HG03045 (cell line): ENCODE measurements at regions not wholly inside any gene's neighbourhood (a gene's known extent, or its start where the extent isn't known, plus 50 kb on each side); places are given as distances from the start of the nearest gene placed in this dataset.

Experiments
- ATAC-seq: cut with Tn5 transposase; IDR thresholded peaks from one replicate; pipeline ENCODE4 v1.9.1; 2021; ENCODE audit warnings: mild to moderate bottlenecking, moderate library complexity; ENCODE audit not compliant: unreplicated experiment

DNA sequence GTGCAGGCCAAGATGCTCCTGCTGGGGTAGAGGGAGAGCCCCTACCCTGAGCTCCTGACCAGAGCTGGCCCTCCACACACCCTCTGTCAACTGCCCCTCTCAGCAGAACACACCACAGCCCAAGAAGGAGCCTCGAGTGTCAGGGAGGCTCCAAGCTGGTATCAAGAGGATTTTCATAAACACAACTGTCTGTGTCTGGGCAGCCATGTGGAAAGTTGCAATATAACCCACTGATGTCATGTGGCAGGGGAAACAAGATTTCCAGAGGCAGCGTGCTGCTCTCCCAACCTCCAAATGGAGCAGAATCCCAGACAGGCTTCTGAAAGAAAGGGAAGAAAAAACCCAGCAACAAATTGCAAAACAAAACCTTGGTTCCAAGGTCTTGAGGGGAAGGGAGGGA, 569.9 kb downstream of the BUD13 start:
- ATAC-seq: no peak

DNA sequence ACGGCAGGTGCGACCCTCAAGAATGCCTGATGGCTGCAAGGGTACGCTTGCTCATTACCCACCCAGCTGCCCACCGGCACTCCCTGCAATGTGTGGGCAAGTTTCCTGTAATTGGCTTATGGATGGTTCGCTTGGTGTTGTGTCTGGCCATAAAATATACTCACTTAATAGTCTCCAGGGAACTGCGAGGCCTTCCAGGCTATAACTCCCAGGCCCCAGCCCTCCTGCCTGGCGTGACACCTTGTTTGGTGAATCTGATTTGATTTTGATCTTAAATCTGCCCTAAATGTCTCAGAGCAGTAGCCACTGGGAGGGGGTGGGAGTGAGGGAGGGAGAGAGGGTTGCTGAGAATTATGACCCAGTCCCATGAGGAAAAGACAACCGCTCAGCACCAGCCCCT, 572.2 kb downstream of the BUD13 start:
- ATAC-seq: no peak

DNA sequence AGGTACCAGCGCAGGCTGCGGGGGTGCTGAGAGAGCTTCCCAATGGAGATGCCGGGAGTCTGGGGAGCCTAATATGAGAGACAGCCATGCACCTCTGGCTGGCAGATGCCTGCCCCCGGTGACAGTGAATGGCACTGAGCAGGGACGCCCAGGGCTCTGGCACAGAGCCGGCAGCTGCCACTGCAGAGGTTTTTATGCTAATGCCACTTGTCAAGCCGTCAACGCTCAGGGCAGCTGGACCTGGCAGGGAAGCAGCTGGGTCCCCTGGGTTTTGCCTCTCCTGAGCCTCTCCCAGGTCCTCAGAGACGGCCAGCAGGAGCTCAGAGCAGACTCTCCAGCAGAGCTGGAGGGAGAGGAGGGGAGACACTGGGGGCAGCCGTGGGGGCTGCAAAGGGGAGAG, 573.6 kb downstream of the BUD13 start:
- ATAC-seq: no peak

- no peak for ATAC-seq
These were observed 578.5 kb downstream of the BUD13 start for GRCh38 chr11:116194156-116194904.

DNA sequence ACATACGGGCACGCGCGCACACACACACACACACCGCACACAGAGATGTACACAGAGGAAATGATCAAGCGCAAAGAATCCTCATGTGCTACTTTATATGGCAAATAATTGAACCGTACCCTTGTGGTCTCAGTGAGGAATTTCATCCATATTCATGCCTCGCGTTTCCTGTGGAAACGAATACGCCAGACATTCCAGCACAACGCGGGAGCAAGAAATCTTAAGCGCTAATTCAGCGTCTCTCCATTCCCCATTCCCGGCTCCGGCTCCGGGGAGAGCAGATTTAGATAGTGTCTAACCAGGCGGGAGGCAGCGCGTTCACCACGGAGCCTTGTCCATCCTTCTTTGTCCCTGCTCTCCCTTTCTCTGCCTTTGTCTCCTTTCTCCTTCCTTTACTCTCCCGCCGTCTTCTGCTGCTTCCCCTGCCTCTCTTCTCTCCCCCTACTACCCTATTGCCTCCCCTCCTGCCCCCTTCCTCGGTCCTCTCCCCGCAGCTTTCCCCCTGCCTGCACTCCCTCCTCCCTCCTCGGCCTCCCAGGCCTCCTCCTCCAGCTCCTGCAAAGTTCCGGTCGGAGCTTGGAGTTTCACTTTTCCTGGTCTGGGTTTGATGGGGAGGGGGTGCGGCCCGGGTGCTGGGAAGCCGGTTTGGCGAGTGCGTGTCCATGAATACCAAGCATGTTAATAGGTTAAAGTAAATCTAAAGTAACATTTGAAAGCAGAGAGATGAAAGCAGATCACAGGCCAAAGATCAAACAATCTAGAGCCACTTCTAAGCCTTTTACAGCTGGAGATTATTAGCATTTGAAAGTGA, 579.3 kb downstream of the BUD13 start:
- ATAC-seq: no peak

- no peak for ATAC-seq
These were observed 580.1 kb downstream of the BUD13 start for GRCh38 chr11:116192509-116193210.

DNA sequence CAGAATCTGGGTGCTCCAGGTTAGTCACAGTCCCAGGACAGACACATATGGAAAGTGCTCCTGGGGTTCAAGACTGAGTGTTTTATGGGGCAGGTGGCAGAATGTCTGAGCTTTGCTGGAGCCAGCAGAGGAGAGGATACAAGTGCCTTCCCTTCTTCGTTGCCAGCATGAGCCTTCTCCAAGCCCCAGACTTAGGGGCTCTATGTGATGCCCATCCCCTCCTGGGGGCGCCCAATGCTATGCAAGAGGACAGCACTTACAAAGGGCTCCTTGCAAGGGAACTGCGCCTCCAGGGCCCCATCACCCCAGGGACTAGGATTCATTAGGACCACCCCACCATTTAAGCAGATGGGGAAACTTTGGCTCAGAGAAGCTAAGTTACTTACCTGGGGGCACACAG, 581.9 kb downstream of the BUD13 start:
- ATAC-seq: no peak

- ATAC-seq: no peak
These were observed 583.2 kb downstream of the BUD13 start for GRCh38 chr11:116189408-116190170.

- no peak for ATAC-seq
These were observed 584.4 kb downstream of the BUD13 start for GRCh38 chr11:116188350-116188749.

- ATAC-seq: no peak
These were observed 585.8 kb downstream of the BUD13 start for GRCh38 chr11:116187026-116187425.

DNA sequence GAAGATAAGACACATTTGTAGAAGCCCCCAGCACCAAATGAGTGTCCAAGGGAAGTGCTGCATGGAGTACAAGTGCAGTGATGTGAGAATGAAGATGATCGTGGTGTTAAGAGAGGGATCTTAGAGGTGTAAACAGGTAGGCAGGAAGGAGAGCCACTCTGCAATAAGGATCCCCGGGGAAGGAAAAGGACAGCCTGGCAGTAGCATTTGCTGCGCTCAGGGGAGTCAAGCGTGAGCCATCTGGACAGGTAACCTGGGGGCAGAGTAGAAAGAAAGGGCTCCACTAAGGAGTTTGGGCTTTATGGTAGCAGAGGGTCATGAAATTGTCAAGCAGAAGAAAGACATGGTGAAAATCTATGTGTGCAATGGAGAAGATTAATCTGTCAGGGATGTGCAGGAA, 587.2 kb downstream of the BUD13 start:
- ATAC-seq: no peak

DNA sequence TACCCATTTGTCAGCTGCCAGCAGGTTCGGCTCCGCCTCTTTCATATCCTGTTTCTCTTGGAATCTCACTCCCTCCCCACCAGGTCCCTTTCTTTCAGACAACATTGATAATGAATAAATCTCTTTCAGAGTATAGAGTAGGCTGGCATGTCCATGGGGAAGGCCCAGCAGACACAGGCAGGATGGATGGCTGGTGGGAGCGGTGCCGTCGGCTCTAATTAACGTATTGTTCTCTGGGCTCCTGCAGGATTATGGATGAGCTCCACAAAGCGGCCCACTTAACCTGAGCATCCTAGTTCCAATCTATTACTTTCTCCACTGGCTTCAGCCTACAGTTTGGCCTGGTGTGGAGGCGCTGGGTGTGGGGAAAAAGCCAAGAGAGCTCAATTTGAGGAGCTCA, 588.0 kb downstream of the BUD13 start:
- no peak for ATAC-seq

- ATAC-seq: no peak
These were observed 590.3 kb downstream of the BUD13 start for GRCh38 chr11:116182356-116182966.

DNA sequence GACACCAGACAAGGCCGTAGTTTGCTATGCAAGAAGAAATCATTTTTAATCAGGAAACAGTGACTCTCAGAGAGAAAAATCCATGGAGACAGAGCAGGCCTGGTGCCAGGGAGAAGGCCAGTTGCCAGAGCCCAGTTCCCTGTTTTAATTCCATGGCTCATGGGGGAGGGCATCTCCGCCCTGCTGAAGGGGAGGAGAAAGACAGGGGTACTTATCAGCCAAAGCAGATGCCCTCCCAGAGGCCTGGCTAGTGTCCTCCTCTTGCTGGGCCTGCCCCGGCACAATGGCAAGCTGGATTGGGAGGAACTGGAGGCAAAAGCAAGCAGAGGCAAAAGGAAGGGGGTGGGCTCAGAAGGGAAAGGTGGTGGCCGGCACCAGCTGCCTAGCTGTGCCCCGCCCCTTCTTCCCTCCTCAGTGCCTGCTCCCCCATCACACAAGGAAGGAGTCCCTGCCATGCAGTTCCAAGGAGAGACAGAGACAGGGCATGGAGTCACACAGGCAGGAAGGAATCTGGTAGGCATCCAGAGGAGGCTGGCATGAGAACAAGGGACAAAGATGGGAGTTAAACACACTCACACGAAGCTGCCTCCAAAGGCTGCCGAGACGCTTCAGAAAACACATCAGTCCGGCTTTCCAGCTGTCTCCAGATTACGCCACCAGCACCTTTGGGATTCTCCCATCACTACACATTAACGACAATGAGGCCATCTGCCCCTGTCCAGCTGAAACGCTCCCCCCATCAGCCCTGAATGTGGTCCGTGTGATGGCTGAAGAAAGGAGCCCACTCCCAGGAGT, 591.8 kb downstream of the BUD13 start:
- no peak for ATAC-seq

- ATAC-seq: no peak
These were observed 593.4 kb downstream of the BUD13 start for GRCh38 chr11:116179401-116179800.

DNA sequence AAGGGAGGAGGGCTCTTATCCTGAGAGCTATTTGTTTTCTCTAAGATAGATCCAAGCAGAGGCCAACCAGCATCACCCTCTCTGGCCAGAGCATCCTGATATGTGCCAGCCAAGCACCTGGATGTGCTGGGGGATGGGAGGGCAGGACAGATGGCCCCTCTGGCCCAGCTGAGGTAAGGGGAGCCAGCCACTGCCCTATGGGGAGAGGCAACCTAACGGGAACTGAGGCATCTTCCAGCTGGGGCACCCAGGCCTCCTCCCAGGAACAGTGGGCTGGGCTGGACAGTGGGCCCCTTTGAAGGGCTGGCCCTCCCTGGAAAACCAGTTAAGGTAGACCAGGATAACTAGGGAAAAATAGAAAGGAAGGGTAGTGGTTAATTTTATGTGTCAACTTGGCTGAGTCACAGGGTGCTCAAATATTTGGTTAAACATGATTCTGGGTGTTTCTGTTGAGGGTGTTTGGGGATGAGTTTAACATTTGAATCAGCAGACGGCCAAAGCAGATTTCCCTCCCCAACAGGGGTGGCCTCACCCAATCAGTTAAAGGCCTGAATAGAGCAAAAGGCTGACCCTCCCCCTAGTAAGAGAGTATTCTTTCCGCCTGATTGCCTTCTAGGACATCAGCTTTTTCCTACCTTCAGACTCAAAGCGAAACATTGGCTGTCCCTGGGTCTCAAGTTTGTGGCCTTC, 595.1 kb downstream of the BUD13 start:
- ATAC-seq: no peak

GRCh38 chr11:116176484-116177005, 596.2 kb downstream of the BUD13 start:
- no peak for ATAC-seq

DNA sequence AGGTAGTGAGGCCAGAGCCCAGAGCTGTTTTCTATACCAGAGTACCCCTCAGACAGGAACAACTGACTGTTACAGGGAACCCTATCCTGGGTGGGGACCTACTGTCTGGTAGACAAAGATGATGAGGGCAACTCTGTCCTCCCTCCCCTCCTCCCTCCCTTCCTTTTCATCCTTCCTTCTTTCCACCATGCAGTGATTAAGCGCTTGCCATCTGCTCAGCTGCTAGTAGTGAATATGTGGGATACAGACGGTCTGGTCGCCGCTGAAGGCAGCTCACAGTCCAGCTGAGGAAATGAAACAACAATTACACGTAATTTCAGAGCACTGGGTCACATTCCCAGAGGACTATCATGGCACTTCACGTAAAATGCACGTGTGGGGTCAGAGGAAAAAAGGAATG, 597.1 kb downstream of the BUD13 start:
- ATAC-seq: no peak
